Erythroblast (primary cell): ENCODE measurements at regions not wholly inside any gene's neighbourhood (a gene's known extent, or its start where the extent isn't known, plus 50 kb on each side); places are given as distances from the start of the nearest gene placed in this dataset.
"Not testable (repeated sequence)": the region's sequence is repeated elsewhere in the genome, so short reads cannot be mapped to it uniquely, and the experiment has no call there.

ENCODE experiments used
- GATA1 ChIP-seq: IDR thresholded peaks from 2 replicates; pipeline ENCODE4 v1.6.1; 2011; ENCODE audit warnings: low read depth, mild to moderate bottlenecking, control low read depth, low read length, moderate library complexity
- POLR2A ChIP-seq: IDR thresholded peaks from 2 replicates; pipeline ENCODE4 v1.6.1; 2011; ENCODE audit warnings: mild to moderate bottlenecking, low read length

DNA sequence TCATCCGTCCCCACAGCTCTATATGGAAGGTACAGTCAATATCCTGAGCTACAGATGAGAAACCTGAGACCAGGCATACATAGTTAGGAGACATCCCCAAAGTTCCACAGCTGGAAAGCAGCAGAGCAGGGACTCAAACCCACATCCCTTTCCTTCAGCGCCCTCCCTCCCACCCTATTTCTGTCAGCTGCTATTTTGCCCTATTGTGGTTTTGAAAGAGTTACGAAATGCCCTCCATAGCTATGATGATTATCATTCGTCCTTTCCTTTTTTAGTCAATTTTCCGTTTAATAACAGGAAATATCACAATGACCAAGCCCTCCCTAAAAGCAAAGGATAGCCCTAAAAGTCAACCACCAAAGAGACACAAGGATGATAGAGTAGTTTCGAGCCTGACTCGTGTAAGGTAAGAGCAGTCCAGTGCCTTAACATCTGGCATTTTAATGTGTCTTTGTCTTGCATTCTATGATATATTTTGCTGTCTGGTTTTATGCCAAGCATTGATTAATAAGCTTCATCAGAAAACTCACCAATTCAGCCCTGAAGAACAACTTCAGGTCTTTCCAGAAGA is 264.3 kb upstream of the NBPF12 start:
- TF ChIP-seq POLR2A, GATA1: not testable (repeated sequence)
